Activated CD8-positive, alpha-beta memory T cell treated with anti-CD3 and anti-CD28 coated beads, Interleukin-2, amount 10 ng/mL, durations not matched to agents 7 days and 5 days (primary cell): ENCODE measurements at regions not wholly inside any gene's neighbourhood (a gene's known extent, or its start where the extent isn't known, plus 50 kb on each side); places are given as distances from the start of the nearest gene placed in this dataset.

ENCODE experiments used
- ATAC-seq: fragments of 150-1000 bp; cut with Tn5 transposase; one replicate; pipeline ENCODE4 v1.10.0; 2021; ENCODE audit warnings: moderate library complexity
- CTCF ChIA-PET: fragments of 350-600 bp; sonication (Branson Sonifier 250); formaldehyde crosslinking; loops from one replicate; lab custom pipeline; 2021; ENCODE audit warnings: antibody characterized with exemption; lab: Charles Lee
- DNase-seq: peaks from one replicate; pipeline ENCODE4 v3.0.0-alpha.2; 2020
- H3K27ac Mint-ChIP-seq: one replicate; pipeline ENCODE4 v1.8.0; 2021; ENCODE audit warnings: mild to moderate bottlenecking, mixed read lengths
- H3K27me3 Mint-ChIP-seq: one replicate; pipeline ENCODE4 v1.8.0; 2021; ENCODE audit warnings: mixed read lengths
- H3K36me3 Mint-ChIP-seq: one replicate; pipeline ENCODE4 v1.8.0; 2021; ENCODE audit warnings: mild to moderate bottlenecking, mixed read lengths
- H3K4me1 Mint-ChIP-seq: one replicate; pipeline ENCODE4 v1.8.0; 2021; ENCODE audit warnings: mixed read lengths
- H3K4me3 Mint-ChIP-seq: one replicate; pipeline ENCODE4 v1.8.0; 2021; ENCODE audit warnings: mild to moderate bottlenecking, moderate library complexity, mixed read lengths
- H3K9me3 Mint-ChIP-seq: one replicate; pipeline ENCODE4 v1.8.0; 2022; ENCODE audit warnings: low read depth, mixed read lengths

- Mint-ChIP-seq H3K4me1 (no peaks in the 10 kb centered on the region), H3K9me3 (no peaks in the 10 kb centered on the region), H3K4me3 (no peak overlapping the region), H3K27me3 (peaks cover 4% of the 10 kb centered on the region), H3K27ac (no peak overlapping the region), H3K36me3 (no peaks in the 10 kb centered on the region)
- ATAC-seq = no peak
- CTCF ChIA-PET = no interaction called here
- DNase-seq = no peak
These were observed 241.2 kb upstream of the TNC start for GRCh38 chr9:115359017-115359780.

DNA sequence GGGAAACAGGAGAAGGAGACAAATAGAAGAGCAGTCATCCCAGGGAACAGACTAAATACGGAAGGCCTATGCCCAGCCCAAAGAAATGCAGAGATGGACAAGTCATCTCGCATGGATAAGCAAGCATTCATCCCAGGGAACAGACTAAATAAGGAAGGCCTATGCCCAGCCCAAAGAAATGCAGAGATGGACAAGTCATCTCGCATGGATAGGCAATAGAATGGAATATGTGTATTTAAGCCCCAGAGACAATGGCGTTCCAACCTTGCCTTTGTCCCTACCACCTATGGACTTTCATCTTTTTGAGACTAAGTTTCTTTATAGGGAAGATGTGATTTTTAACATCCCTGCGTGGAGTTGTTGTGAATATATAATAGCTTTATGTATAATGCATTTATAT lies 242.2 kb upstream of the TNC start:
- Mint-ChIP-seq H3K27me3 (peaks cover 4% of the 10 kb centered on the region), H3K4me1 (no peaks in the 10 kb centered on the region), H3K27ac (no peak overlapping the region), H3K36me3 (no peaks in the 10 kb centered on the region), H3K4me3 (no peak overlapping the region), H3K9me3 (no peaks in the 10 kb centered on the region)
- CTCF ChIA-PET = no interaction called here
- DNase-seq (no peak), ATAC-seq (no peak)

DNA sequence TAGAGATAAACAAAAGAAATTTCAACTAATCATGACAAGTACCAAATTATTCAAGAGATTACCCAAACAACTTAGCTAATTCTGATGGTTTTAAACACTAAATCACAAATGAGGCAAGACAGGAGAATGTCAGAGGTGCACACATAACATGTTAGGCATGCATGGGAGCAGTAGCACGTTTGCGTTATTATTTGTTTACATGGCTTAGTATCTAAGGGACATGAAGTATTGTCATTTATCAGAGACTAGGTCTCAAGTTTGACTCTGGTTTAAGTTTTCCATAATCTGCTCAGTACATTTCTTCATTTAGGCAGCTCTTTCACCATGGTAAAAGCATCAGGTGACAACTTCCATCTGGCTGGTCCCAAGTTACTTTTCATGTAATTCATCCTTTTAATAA lies 244.1 kb upstream of the TNC start:
- ATAC-seq (no peak), DNase-seq (no peak)
- H3K36me3 Mint-ChIP-seq = no peaks in the 10 kb centered on the region
- no peaks in the 10 kb centered on the region for H3K4me1 Mint-ChIP-seq
- no peaks in the 10 kb centered on the region for H3K9me3 Mint-ChIP-seq
- CTCF ChIA-PET = no interaction called here
- H3K27ac Mint-ChIP-seq = no peak overlapping the region
- peaks cover 4% of the 10 kb centered on the region for H3K27me3 Mint-ChIP-seq
- H3K4me3 Mint-ChIP-seq = no peak overlapping the region

GRCh38 chr9:115362640-115363039 lies 244.7 kb upstream of the TNC start:
- no peaks in the 10 kb centered on the region for H3K4me1 Mint-ChIP-seq
- no peaks in the 10 kb centered on the region for H3K36me3 Mint-ChIP-seq
- H3K27me3 Mint-ChIP-seq = peaks cover 4% of the 10 kb centered on the region
- no peaks in the 10 kb centered on the region for H3K9me3 Mint-ChIP-seq
- H3K4me3 Mint-ChIP-seq = no peak overlapping the region
- DNase-seq = no peak
- CTCF ChIA-PET = no interaction called here
- ATAC-seq = no peak
- H3K27ac Mint-ChIP-seq = no peak overlapping the region

DNA sequence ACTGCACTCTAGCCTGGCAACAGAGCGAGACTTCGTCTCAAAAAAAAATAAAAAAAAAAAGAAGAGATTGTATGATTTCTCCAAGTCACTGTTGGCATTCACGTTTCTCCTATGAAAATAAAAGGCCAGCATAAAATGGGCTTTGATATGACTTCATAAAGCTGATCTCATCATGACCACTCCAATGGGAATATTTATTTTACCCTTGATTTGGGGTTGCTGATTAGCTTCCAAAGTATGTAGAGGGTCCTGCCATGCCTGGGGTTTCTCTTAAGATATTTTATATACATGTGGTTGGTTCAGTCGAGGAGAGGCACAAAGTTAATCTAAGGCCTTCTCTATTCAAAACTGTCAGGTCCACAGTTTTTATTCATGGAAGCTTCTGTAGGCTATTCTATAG lies 247.0 kb upstream of the TNC start:
- Mint-ChIP-seq H3K36me3 (no peaks in the 10 kb centered on the region), H3K4me3 (no peak overlapping the region), H3K9me3 (no peaks in the 10 kb centered on the region), H3K27me3 (no peaks in the 10 kb centered on the region), H3K27ac (no peak overlapping the region), H3K4me1 (no peaks in the 10 kb centered on the region)
- ATAC-seq (no peak), DNase-seq (no peak)
- CTCF ChIA-PET = no interaction called here

- DNase-seq (no peak), ATAC-seq (no peak)
- Mint-ChIP-seq H3K27me3 (no peaks in the 10 kb centered on the region), H3K36me3 (no peaks in the 10 kb centered on the region), H3K4me3 (no peak overlapping the region), H3K27ac (no peak overlapping the region), H3K9me3 (no peaks in the 10 kb centered on the region), H3K4me1 (no peaks in the 10 kb centered on the region)
- CTCF ChIA-PET = interaction anchor here (1.4 kb wide), 1 partner anchor 24 kb away, joined by 3 read pairs; no protein-coding TSS in a partner anchor
These were observed 249.4 kb upstream of the TNC start for GRCh38 chr9:115367321-115367720.

DNA sequence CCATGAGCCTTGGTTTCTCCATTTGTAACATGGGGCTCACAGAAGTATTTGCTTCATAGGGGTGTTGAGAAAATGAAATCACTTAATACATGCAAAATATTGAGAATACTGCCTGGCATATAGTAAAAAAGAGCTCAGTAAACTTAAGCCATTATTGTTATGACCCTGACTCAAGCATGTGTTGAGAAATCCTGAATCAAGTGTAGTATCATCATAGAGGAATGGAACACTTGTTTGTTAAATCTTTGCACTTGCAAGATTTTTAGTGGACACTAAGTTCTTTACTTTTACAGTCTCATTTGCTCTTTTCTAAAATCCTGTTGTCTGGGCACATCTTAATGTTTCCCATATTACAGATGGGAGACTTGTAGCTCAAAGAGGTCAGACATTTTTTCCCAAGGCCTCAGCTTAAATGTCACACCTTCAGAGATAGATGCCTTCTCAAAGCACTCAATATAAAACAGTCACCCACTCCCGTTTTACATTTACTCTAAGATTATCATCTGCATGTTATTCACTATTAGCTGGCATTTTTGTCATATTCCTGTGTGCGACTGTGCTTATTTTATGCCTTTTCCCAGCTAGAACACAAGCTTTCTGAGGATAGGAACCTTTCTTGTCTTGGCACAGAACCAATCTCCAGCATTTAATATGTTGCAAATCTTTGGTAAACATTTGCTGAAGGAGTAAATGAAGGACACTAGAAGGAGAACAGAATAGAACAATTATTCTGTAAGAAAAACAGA lies 250.0 kb upstream of the TNC start:
- CTCF ChIA-PET = interaction anchor here (1.4 kb wide), 1 partner anchor 23 kb away, joined by 3 read pairs; no protein-coding TSS in a partner anchor
- H3K4me3 Mint-ChIP-seq = no peak overlapping the region
- H3K9me3 Mint-ChIP-seq = no peaks in the 10 kb centered on the region
- no peak overlapping the region for H3K27ac Mint-ChIP-seq
- no peaks in the 10 kb centered on the region for H3K4me1 Mint-ChIP-seq
- H3K36me3 Mint-ChIP-seq = no peaks in the 10 kb centered on the region
- no peak for DNase-seq
- ATAC-seq = no peak
- no peaks in the 10 kb centered on the region for H3K27me3 Mint-ChIP-seq

DNA sequence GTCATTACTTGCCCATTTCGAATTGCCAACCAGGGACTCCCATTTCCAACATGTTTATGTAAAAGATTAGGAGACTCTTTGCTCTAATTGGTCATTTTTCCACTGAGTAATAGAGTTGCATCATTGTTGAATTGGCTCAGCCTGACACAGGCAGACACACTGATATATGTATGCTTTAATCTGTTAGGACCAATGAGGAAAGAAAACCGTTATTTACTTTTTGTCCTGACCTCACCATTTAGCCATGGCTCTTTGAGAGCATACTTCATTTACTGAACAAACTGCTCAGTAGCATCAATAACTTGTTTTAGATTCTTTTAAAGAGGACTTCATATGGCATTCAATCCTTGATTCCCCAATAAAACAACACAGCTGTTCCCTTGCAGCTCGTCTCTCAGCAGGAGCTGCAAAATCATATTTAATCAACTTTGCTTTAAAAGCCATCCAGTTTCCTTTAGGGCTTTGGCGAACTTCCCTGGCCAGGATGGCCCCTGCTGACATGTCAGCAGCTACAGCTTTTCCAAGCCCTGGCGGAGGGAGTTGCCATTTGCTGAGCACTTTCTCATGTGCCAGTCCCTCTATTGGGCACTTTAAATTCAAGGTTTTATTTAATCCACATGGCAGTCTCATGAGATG lies 251.5 kb upstream of the TNC start:
- Mint-ChIP-seq H3K27me3 (no peaks in the 10 kb centered on the region), H3K9me3 (no peaks in the 10 kb centered on the region), H3K4me1 (no peaks in the 10 kb centered on the region), H3K36me3 (no peaks in the 10 kb centered on the region), H3K27ac (no peak overlapping the region), H3K4me3 (no peak overlapping the region)
- no peak for ATAC-seq
- CTCF ChIA-PET = no interaction called here
- DNase-seq = no peak

- H3K27ac Mint-ChIP-seq = no peak overlapping the region
- H3K36me3 Mint-ChIP-seq = no peaks in the 10 kb centered on the region
- CTCF ChIA-PET = interaction anchor here (0.6 kb wide), 1 partner anchor 1314 kb away, joined by 3 read pairs; the partner anchor contains the start of gene TRIM32
- H3K4me3 Mint-ChIP-seq = no peak overlapping the region
- DNase-seq (no peak), ATAC-seq (no peak)
- peaks cover 2% of the 10 kb centered on the region for H3K27me3 Mint-ChIP-seq
- H3K4me1 Mint-ChIP-seq = no peaks in the 10 kb centered on the region
- H3K9me3 Mint-ChIP-seq = no peaks in the 10 kb centered on the region
These were observed 255.2 kb upstream of the TNC start for GRCh38 chr9:115373000-115373709.

DNA sequence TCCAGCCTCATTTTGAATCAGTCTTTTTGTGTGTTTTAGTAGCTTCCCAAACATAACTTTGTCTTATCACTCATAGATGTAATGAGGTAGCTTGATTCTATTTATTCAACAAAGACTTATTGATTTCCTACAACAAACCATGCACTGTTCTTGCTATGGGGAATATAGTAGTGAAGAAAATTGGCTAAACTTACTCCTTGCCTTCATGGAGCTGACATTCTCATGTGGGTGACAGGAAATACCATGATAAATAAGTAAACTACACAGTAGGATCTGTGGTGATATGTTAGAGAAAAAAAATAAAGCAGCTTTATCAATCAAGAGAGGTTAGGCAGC lies 255.7 kb upstream of the TNC start:
- Mint-ChIP-seq H3K27ac (no peak overlapping the region), H3K36me3 (no peaks in the 10 kb centered on the region), H3K27me3 (peaks cover 2% of the 10 kb centered on the region), H3K4me3 (no peak overlapping the region), H3K4me1 (no peaks in the 10 kb centered on the region), H3K9me3 (no peaks in the 10 kb centered on the region)
- DNase-seq = no peak
- CTCF ChIA-PET = interaction anchor here (0.6 kb wide), 1 partner anchor 1313 kb away, joined by 3 read pairs; the partner anchor contains the start of gene TRIM32
- no peak for ATAC-seq

- Mint-ChIP-seq H3K9me3 (no peaks in the 10 kb centered on the region), H3K27ac (no peak overlapping the region), H3K4me3 (no peak overlapping the region), H3K4me1 (no peaks in the 10 kb centered on the region), H3K27me3 (peaks cover 2% of the 10 kb centered on the region), H3K36me3 (no peaks in the 10 kb centered on the region)
- CTCF ChIA-PET = interaction anchor here (0.7 kb wide), 1 partner anchor 12 kb away, joined by 3 read pairs; no protein-coding TSS in a partner anchor
- DNase-seq = no peak
- ATAC-seq = no peak
These were observed 256.8 kb upstream of the TNC start for GRCh38 chr9:115374724-115375268.

DNA sequence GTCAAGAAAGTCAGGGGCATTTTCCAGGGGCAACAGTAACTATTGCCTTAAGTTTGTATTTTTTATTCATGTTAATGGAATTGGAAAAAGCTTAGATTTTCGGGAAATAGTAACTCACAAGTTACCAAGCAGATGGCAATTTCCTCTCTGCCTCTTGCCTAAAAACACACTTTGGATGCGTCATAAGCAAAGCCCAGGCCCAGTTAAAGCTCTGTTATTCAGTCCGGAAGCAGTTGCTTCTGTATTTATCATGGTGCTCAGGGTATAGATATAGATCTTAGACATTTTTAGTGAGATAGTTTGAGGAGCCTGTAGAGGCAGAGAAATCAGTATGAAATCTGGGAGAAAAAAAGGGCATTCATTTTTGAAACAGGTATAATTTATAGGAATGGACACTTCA lies 260.3 kb upstream of the TNC start:
- DNase-seq = no peak
- no peaks in the 10 kb centered on the region for H3K36me3 Mint-ChIP-seq
- no peak for ATAC-seq
- no peaks in the 10 kb centered on the region for H3K9me3 Mint-ChIP-seq
- H3K4me3 Mint-ChIP-seq = no peak overlapping the region
- H3K27me3 Mint-ChIP-seq = peaks cover 2% of the 10 kb centered on the region
- H3K4me1 Mint-ChIP-seq = no peaks in the 10 kb centered on the region
- CTCF ChIA-PET = no interaction called here
- H3K27ac Mint-ChIP-seq = no peak overlapping the region

DNA sequence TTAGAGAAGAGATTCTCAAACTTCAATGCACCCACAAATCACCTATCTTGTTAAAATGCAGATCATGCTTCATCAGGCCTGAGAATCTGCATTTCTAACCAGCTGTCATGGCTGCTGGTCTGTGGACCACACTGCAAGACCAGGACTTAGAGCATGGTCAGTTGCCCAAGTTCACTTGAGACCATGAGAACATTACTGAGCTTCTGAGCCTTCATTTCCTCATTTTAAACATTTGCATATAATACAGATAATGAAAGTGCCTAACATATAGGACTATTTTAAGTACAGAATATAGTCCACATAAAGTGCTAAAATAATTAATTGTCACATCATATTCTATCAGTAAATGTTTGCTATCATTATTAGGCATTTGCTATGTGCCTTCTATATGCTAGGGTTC lies 260.8 kb upstream of the TNC start:
- Mint-ChIP-seq H3K9me3 (peaks cover 4% of the 10 kb centered on the region), H3K27ac (no peak overlapping the region), H3K27me3 (peaks cover 2% of the 10 kb centered on the region), H3K4me1 (no peaks in the 10 kb centered on the region), H3K4me3 (no peak overlapping the region), H3K36me3 (no peaks in the 10 kb centered on the region)
- DNase-seq = no peak
- CTCF ChIA-PET = no interaction called here
- no peak for ATAC-seq
